MM.1S (cell line): ENCODE measurements at regions not wholly inside any gene's neighbourhood (a gene's known extent, or its start where the extent isn't known, plus 50 kb on each side); places are given as distances from the start of the nearest gene placed in this dataset.

Source experiments
- CTCF ChIP-seq: fragments of 300-600 bp; sonication (generic); IDR thresholded peaks from 2 replicates; pipeline ENCODE4 v1.5.1; 2016; ENCODE audit warnings: antibody characterized with exemption, low read length, mixed read lengths
- EZH2 ChIP-seq: fragments of 300-600 bp; sonication (generic); optimal IDR thresholded peaks from 2 replicates; pipeline ENCODE3; 2017; ENCODE audit warnings: low read depth, mild to moderate bottlenecking, antibody characterized with exemption, low read length, mixed read lengths
- EZH2phosphoT487 ChIP-seq: fragments of 300-600 bp; sonication (generic); IDR thresholded peaks from 2 replicates; pipeline ENCODE4 v1.6.1; 2018; ENCODE audit warnings: antibody characterized with exemption, low read length

DNA sequence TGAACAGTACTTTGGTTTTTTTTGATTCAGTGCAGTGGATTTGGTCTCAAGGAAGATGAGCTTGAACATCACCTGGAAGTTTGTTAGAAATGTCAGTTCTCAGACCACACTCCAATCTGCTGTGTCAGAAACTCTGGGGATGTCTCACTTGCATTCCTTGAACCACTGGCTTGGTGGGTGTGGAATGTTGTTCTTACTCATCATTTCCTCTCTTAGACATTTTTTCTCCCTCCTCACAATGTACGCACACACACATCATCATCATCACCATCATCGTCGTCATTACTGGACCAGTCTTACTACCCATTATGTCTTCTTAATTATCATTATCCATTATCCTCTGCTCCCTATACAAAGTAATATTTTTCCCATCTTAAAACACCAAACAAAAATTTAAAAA is 91.9 kb upstream of the KCNK2 start:
- TF ChIP-seq EZH2 = no peak
- TF ChIP-seq CTCF = no peak
- no peak for TF ChIP-seq EZH2phosphoT487
